Chondrocyte (in vitro differentiated cells): ENCODE measurements at regions not wholly inside any gene's neighbourhood (a gene's known extent, or its start where the extent isn't known, plus 50 kb on each side); places are given as distances from the start of the nearest gene placed in this dataset.

ENCODE experiments used
- DNase-seq: peaks from one replicate; pipeline ENCODE4 v3.0.0; 2021; ENCODE audit warnings: mixed read lengths, low spot score
- H3K27ac Mint-ChIP-seq: one replicate; pipeline ENCODE4 v1.8.0; 2021; ENCODE audit warnings: mild to moderate bottlenecking, moderate library complexity, mixed read lengths; ENCODE audit not compliant: unreplicated experiment
- H3K27me3 Mint-ChIP-seq: 2 replicates; pipeline ENCODE4 v1.8.0; 2021; ENCODE audit warnings: low read depth, mixed read lengths
- H3K36me3 Mint-ChIP-seq: 2 replicates; pipeline ENCODE4 v1.8.0; 2021; ENCODE audit warnings: low read depth, mixed read lengths
- H3K4me1 Mint-ChIP-seq: 2 replicates; pipeline ENCODE4 v1.8.0; 2021; ENCODE audit warnings: low read depth, mild to moderate bottlenecking, mixed read lengths
- H3K4me3 Mint-ChIP-seq: one replicate; pipeline ENCODE4 v1.8.0; 2021; ENCODE audit warnings: mild to moderate bottlenecking, moderate library complexity, mixed read lengths; ENCODE audit not compliant: unreplicated experiment
- H3K9me3 Mint-ChIP-seq: 2 replicates; pipeline ENCODE4 v1.8.0; 2021; ENCODE audit warnings: low read depth, mixed read lengths
- CTCF ChIP-seq: fragments of 200-600 bp; sonication (generic); IDR thresholded peaks from 2 replicates; pipeline ENCODE4 v1.5.0; 2021; ENCODE audit warnings: antibody characterized with exemption, mild to moderate bottlenecking, moderate library complexity

- no peak overlapping the region for H3K4me3 Mint-ChIP-seq
- no peaks in the 10 kb centered on the region for H3K27me3 Mint-ChIP-seq
- no peaks in the 10 kb centered on the region for H3K9me3 Mint-ChIP-seq
- TF ChIP-seq CTCF, result no peak
- H3K27ac Mint-ChIP-seq, result no peak overlapping the region
- peaks cover 40% of the 10 kb centered on the region for H3K4me1 Mint-ChIP-seq
- H3K36me3 Mint-ChIP-seq, result no peaks in the 10 kb centered on the region
- no peak for DNase-seq
These were observed 55.9 kb downstream of the ZBTB18 start for GRCh38 chr1:244106837-244107493.

GRCh38 chr1:244111027-244111426 lies 59.9 kb downstream of the ZBTB18 start:
- peaks cover 36% of the 10 kb centered on the region for H3K4me1 Mint-ChIP-seq

GRCh38 chr1:244112041-244112440 lies 61.0 kb downstream of the ZBTB18 start:
- Mint-ChIP-seq H3K4me1 (peaks cover 36% of the 10 kb centered on the region), H3K27ac (peak overlapping the region; percentile 76), H3K4me3 (no peak overlapping the region), H3K9me3 (peaks cover 3% of the 10 kb centered on the region), H3K27me3 (no peaks in the 10 kb centered on the region), H3K36me3 (peaks cover 2% of the 10 kb centered on the region)
- no peak for TF ChIP-seq CTCF
- DNase-seq, result no peak

More at GRCh38 chr1:244111027-244111426, 59.9 kb downstream of the ZBTB18 start:
- no peak for DNase-seq
- H3K27me3 Mint-ChIP-seq, result no peaks in the 10 kb centered on the region
- H3K4me3 Mint-ChIP-seq, result no peak overlapping the region
- H3K27ac Mint-ChIP-seq, result no peak overlapping the region
- no peaks in the 10 kb centered on the region for H3K36me3 Mint-ChIP-seq
- no peak for TF ChIP-seq CTCF
- H3K9me3 Mint-ChIP-seq, result no peaks in the 10 kb centered on the region

- Mint-ChIP-seq H3K4me1 (peaks cover 38% of the 10 kb centered on the region), H3K27me3 (no peaks in the 10 kb centered on the region), H3K36me3 (peaks cover 2% of the 10 kb centered on the region), H3K27ac (peak overlapping the region; percentile 76), H3K9me3 (peaks cover 3% of the 10 kb centered on the region), H3K4me3 (no peak overlapping the region)
- no peak for TF ChIP-seq CTCF
- no peak for DNase-seq
These were observed 61.6 kb downstream of the ZBTB18 start for GRCh38 chr1:244112636-244113035.

GRCh38 chr1:244113532-244114320 lies 62.6 kb downstream of the ZBTB18 start:
- H3K36me3 Mint-ChIP-seq, result peaks cover 2% of the 10 kb centered on the region
- TF ChIP-seq CTCF, result no peak
- H3K9me3 Mint-ChIP-seq, result peaks cover 3% of the 10 kb centered on the region
- no peaks in the 10 kb centered on the region for H3K27me3 Mint-ChIP-seq
- peaks cover 49% of the 10 kb centered on the region for H3K4me1 Mint-ChIP-seq
- H3K27ac Mint-ChIP-seq, result peak overlapping the region; percentile 89
- DNase-seq, result no peak
- H3K4me3 Mint-ChIP-seq, result no peak overlapping the region
